Erythroblast (primary cell): ENCODE measurements at regions not wholly inside any gene's neighbourhood (a gene's known extent, or its start where the extent isn't known, plus 50 kb on each side); places are given as distances from the start of the nearest gene placed in this dataset.
"Not testable (repeated sequence)": the region's sequence is repeated elsewhere in the genome, so short reads cannot be mapped to it uniquely, and the experiment has no call there.

Source experiments
- DNase-seq, 2 experiments: peaks; one replicate each; lab custom pipeline; 2025; lab: John Stamatoyannopoulos, UW
- GATA1 ChIP-seq: IDR thresholded peaks from 2 replicates; pipeline ENCODE4 v1.6.1; 2011; ENCODE audit warnings: low read depth, mild to moderate bottlenecking, control low read depth, low read length, moderate library complexity
- POLR2A ChIP-seq: IDR thresholded peaks from 2 replicates; pipeline ENCODE4 v1.6.1; 2011; ENCODE audit warnings: mild to moderate bottlenecking, low read length

DNA sequence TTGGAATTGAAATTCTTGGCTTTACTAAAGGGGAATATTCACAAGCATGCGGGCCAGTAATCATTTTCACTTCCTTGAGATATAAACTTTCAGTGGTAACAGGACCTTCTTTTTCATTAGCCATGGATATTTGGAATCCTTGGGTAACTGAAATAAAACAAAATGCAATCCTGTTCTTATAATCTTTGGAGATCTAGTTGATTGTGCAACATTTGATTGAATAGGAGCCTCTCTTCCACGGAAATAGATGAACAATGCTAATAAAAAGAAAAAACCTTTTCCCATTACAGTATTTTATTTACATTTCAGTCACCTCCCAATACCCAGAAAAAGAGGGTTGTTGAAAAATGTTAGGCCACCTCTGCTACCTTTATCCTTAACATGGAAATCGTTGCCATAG is 225.6 kb downstream of the MAP2K6 start:
- no peak for TF ChIP-seq GATA1
- TF ChIP-seq POLR2A = no peak
- DNase-seq = no peak

DNA sequence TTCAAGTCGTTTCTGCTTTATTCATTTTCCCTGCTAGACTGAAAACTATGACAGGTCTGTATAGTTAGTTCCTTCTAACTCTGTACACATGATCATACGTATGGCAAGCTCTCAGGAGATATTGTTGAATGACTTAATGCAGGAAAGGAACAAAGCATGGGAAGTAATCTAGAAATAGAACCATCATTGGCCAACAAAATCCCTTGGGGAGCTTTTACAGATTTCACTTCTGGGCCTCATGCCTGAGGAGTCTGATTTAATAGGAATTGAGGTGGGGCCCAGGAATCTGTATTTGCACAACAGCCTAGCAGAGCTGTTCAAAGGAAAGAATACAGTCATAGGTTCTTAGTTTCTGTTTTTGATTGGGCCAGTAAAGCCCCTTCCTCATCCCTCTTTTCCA is 229.2 kb downstream of the MAP2K6 start:
- no peak for TF ChIP-seq GATA1
- no peak for DNase-seq

DNA sequence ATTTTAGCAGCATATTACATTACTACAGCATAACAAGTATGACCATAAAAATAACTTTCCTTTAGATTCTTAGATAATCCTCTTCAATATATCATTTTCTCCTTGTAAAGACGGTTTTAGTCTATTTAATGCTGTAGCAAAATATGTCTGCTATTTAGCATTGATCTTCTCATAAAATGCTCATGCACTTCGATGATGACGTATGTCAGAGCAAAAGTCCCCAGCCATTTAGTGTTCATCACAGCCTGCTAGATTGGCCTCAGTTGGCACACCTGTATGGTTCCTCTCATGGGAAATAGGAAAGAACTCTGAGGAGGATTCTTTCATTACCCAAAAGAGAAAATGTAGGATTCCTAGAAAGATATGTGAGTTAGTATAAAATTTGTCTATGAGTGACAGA is 232.2 kb downstream of the MAP2K6 start:
- TF ChIP-seq GATA1 (no peak), POLR2A (no peak)
- DNase-seq = no peak

DNA sequence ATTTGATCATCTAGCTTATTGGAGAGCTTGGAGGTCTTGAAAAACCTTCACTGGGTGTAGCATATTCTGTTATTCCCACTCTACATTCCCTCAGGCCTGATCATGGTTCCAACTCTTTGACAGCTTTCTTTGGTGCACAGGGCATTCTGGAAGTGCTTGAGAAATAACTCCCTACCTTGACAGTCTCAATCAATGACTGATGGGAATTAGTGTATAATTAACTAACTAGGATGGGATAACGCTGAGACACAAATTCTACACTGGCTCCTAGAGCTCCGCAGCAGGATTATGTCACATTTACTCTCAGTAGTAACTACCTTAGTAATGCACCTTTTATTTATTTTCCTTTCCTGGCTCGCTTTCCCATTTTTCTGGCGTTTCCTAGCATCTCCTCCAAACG is 236.4 kb downstream of the MAP2K6 start:
- TF ChIP-seq GATA1 (no peak), POLR2A (no peak)
- DNase-seq = no peak

DNA sequence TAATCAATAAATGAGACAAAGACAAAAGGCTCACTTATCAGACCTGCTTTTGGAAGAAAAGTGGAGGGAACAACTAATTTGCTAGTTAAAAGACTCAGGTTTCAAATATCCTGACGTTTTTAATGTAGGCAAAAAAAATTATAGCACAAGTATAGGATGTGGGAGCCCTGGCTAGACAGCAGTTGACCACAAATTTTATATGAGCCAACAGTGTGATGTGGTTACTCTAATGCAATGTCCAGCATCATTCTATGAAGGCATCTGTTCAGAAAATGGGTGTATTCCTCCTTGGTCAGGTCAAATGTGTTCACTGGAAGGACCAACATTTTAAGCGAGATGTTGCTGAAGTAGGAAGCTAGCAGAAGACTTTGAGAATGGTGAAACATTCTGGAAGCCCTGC is 237.4 kb downstream of the MAP2K6 start:
- no peak for DNase-seq
- no peak for TF ChIP-seq GATA1
- no peak for TF ChIP-seq POLR2A

DNA sequence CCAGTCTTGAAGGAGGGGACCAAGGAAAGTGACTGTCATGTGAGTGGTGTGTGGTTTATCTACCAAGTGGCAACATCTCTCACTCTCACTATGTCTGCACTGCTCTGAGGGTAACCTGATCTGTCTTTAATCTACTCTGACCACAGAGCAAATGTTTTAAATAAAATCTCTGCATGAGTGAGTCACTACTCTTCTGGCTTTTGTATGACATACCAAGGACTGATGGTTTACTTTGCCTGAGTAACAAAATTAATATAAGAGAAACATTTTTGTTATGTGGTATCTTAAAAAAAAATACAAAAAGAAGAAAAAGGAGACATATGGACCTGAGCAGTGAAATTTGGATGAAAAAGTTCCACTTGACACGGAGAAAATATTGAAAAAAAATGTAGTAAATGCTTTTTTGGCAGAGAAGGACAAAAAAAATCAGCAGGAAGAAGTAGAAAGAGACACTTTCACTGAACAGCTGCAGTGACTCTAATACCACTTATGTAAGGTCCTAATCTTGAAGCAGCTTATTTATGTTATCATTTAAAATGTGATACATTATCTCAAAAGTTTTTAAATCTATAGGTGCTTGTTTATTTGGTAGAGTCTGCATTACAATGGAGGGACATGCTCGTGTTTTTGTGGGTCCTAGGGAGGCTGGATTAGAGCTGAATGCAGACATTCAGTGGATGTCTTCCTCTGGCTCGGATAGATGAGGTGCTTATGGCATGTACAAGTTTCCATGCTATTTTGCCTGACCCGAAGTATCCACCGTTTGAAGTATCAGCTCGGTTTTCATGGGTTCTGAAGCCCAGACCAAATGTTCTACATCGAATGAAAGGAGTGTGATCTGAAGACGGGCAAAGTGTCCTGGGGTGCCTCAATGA is 240.7 kb downstream of the MAP2K6 start:
- TF ChIP-seq GATA1 (no peak), POLR2A (no peak)
- DNase-seq = no peak

DNA sequence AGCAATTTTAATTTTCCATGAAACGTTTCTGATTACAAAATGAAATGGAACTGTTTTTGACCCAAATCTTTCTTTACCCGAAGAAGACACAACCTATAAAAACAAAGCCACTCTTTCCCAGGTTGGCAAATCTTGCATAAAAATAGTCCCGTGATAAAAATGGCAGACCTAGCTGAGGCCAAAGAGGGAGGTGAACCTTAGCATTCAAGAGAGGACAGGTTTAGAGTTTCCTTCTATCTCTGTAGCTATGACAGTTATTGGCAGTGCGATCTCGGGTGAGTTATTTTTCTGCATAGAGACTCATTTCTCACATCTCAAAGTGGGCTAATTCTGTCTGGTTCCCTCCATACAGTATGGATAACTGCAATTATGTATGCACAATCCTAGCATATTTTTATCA is 241.4 kb downstream of the MAP2K6 start:
- DNase-seq = no peak
- TF ChIP-seq GATA1 (no peak), POLR2A (no peak)

DNA sequence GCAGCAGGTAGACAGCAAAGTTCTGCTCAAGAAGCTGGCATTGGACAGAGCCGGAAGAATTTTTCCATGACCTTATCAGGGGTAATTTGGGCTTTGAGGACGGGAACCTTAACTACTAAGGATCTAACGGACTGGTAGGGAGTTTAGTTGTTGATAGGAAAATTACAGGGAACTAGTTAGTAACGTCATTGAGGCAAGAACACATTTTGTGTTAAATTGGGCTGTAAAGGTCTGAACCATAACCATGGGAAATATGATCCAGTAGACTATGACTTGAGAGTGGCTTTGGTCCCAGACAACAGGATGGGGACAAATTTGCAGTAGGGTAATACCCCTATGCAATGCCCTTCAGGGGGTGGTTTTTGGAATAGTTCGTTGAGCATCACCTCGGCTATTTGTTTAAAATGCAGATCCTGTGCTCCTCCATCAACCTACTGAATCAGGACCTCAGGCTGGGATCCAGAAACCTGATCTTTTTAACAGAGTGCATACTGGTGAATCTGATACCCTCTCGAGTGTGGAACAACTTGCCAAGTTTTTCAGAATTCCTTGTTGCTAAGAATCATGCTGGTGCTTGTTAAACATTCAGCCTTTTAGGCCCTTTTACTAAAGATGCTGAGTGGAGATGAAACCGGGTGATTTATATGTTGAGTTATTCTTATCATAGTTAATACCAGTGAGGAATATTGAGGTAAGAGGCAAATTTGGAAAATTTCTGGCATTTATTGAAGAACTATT is 255.1 kb downstream of the MAP2K6 start:
- no peak for DNase-seq
- TF ChIP-seq POLR2A (no peak), GATA1 (no peak)

DNA sequence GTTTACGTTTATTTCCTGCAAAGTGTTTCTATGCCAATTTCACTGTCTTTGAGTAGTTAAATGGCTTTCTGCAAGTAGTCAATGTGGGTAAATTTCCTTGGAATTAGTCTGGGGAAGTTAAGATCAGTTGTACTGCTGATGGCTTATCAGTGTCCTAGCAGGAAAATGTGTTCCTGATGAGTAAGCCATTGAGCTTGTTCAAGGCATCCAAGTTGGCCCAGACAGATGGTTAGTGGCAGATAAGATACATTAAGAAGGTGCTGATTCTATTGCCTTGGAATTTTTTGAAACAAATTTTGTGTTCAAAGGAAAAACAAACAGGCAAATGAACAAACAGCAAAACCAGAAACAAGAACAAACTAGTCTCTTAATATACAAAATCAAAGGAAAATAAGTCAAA is 258.4 kb downstream of the MAP2K6 start:
- TF ChIP-seq GATA1 (no peak), POLR2A (no peak)
- peak in 1 of 2 experiments; percentile 0 for DNase-seq

DNA sequence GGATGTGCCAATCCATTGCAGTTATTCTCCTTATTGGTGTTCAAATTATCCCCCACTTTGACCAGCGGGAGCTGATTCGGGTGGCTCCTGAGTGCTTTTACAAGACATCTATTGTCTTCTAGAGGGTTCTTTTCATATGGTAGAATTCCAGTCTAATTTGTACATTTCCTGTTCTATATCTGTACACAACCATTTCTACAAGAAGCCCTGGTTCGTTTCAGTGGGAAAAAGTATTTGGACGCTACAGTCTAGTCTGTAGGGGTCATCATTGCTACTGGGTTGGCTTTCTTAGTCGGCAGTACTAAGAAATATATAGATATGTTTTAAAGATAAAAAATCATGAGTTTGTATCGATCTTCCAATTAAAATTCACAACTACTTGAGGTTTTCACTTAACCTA is 262.6 kb downstream of the MAP2K6 start:
- no peak for TF ChIP-seq POLR2A
- TF ChIP-seq GATA1 = no peak
- DNase-seq = no peak

DNA sequence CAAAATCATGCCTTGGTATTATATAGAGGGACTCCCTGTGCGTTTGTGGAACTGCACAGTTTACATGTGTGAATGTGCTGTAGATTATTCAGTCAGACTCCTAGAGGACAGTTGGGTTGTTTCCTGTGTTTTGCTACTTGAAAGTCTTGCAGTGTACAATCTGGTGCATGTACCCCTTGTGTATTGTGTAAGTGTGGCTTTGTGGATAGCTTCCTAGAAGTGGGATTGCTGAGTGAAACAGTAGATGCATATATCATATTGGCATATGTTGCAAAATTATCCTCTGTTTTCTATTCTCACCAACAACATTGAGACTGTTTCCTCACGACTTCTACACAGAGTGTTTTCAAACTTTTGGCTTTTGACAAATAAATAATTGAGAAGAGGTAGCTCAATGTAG is 263.7 kb downstream of the MAP2K6 start:
- no peak for DNase-seq
- TF ChIP-seq POLR2A (no peak), GATA1 (no peak)

DNA sequence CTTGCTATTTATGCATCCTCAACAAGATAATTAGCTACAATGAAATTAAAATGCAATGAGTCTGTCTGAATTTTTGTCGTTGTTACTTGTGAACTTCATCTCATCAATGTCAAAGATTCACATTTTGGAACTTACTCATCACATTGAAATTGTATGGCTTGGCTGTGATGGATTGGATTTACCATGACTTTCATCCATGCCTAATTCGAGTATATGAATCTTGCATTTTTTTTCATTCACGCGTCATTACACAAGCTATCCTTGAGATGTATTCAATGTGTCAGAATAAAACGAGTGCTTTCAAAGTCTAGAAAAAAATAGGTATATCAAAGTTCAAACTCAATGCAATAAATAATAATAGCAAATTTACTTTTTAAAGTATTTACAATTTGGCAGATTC is 265.3 kb downstream of the MAP2K6 start:
- no peak for TF ChIP-seq GATA1
- no peak for TF ChIP-seq POLR2A
- DNase-seq = no peak

DNA sequence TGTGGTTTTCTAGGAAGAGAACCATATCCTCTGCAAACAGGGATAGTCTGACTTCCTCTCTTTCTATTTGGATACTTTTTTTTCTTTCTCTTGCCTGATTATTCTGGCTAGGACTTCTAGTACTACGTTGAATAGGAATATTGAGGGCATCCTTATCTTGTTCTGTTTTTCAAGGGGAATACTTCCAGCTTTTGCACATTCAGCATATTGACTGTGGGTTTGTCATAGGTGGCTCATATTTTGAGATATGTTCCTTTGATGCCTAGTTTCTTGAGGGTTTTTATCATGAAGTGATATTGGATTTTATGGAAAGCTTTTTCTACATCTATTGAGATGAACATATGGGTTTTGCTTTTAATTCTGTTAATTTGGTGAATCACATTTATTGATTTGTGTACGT is 269.8 kb downstream of the MAP2K6 start:
- no peak for TF ChIP-seq POLR2A
- TF ChIP-seq GATA1 = no peak
- no peak for DNase-seq

DNA sequence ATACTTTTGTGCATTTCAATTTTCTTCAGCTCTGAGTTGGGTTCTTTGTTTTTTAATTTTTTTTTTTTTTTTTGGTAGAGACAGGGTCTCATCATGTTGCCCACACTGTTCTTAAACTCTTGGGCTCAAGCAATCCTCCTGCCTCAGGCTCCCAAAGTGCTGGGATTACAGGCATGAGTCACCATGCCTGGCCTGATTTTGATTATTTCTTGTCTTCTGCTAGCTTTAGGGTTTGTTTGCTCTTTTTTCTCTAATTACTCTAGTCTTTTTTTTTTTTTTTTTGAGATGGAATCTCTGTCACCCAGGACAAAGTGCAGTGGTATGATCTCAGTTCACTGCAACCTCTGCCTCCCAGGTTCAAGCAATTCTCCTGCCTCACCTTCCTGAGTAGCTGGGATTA is 270.7 kb downstream of the MAP2K6 start:
- not testable (repeated sequence) for DNase-seq
